ENCODE measurements at regions not wholly inside any gene's neighbourhood (a gene's known extent, or its start where the extent isn't known, plus 50 kb on each side); places are given as distances from the start of the nearest gene placed in this dataset.

DNA sequence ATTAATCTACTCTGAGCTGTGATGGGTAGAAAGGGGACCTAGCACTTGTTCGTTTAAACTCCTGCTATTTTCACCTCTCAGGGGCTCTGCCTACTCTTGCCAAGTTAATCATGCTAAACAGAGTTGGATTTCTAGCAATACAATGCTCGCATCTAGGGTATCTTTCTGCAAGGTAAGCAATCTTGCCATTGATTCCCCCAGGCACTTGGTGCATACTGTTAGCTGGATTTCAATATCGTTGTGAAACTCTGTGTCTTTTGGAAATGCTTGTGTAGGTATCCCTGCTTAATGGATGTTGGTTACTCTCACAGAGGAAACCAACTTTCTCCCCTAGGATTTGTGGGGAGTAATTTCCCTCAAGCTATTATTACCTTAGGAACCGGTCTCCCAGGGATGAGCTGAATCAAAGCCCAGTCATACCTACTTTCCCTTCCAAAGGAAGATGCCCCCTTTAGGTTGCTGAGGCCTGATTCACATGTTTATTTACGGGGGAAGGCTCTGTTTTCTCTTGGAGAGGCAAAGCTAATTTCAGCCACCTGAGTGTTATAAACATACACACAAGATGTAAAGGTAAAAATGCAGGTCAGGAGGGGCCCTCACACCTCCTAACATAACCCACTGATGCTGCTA is 366.8 kb downstream of the FBXW7 start:
- Histone ChIP-seq H3K27me3 (ENCODE audit: insufficient read depth, poor library complexity, severe bottlenecking) (no peaks in the 10 kb centered on the region), H3K9me3 (ENCODE audit: severe bottlenecking) (no peaks in the 10 kb centered on the region), H3K36me3 (ENCODE audit: low read depth) (no peaks in the 10 kb centered on the region), H3K4me1 (ENCODE audit: insufficient read depth, poor library complexity, severe bottlenecking) (peaks cover 3% of the 10 kb centered on the region), H3K4me3 (ENCODE audit: severe bottlenecking) (no peak overlapping the region), H3K27ac (ENCODE audit: poor library complexity, severe bottlenecking) (no peak overlapping the region)
- DNase-seq (ENCODE audit: low spot score) = no peak
- no peak for ATAC-seq (ENCODE audit: low read depth)
- TF ChIP-seq, protein P1, sequence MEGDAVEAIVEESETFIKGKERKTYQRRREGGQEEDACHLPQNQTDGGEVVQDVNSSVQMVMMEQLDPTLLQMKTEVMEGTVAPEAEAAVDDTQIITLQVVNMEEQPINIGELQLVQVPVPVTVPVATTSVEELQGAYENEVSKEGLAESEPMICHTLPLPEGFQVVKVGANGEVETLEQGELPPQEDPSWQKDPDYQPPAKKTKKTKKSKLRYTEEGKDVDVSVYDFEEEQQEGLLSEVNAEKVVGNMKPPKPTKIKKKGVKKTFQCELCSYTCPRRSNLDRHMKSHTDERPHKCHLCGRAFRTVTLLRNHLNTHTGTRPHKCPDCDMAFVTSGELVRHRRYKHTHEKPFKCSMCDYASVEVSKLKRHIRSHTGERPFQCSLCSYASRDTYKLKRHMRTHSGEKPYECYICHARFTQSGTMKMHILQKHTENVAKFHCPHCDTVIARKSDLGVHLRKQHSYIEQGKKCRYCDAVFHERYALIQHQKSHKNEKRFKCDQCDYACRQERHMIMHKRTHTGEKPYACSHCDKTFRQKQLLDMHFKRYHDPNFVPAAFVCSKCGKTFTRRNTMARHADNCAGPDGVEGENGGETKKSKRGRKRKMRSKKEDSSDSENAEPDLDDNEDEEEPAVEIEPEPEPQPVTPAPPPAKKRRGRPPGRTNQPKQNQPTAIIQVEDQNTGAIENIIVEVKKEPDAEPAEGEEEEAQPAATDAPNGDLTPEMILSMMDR (IDR thresholded peaks at IDR 0.05; ENCODE audit: poor library complexity, severe bottlenecking) = no peak

DNA sequence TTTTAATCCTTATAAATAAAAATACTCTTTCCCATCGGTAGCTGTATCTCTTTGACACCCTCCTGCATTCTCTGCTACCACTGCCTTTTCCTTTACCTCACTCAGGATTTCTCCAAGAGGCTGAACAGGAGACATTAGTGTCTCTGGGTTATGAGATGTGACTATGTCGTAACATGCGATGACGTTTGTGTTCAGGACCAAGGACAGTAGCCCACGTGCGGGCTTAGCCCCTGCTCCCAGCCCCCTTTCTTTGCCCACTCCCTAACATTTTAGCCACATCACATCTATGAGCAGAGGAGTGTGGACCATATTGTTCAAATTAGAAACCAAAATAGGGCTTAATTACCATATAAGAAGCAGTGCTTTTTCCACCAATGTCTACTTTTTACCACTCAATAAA is 369.3 kb downstream of the FBXW7 start:
- H3K4me3 ChIP-seq (ENCODE audit: severe bottlenecking) = no peak overlapping the region
- no peak for DNase-seq (ENCODE audit: low spot score)
- H3K36me3 ChIP-seq (ENCODE audit: low read depth) = no peaks in the 10 kb centered on the region
- H3K27me3 ChIP-seq (ENCODE audit: insufficient read depth, poor library complexity, severe bottlenecking) = no peaks in the 10 kb centered on the region
- no peaks in the 10 kb centered on the region for H3K9me3 ChIP-seq (ENCODE audit: severe bottlenecking)
- no peak overlapping the region for H3K27ac ChIP-seq (ENCODE audit: poor library complexity, severe bottlenecking)
- peaks cover 3% of the 10 kb centered on the region for H3K4me1 ChIP-seq (ENCODE audit: insufficient read depth, poor library complexity, severe bottlenecking)
- TF ChIP-seq, protein P1 (IDR thresholded peaks at IDR 0.05; ENCODE audit: poor library complexity, severe bottlenecking) = no peak
- no peak for ATAC-seq (ENCODE audit: low read depth)

DNA sequence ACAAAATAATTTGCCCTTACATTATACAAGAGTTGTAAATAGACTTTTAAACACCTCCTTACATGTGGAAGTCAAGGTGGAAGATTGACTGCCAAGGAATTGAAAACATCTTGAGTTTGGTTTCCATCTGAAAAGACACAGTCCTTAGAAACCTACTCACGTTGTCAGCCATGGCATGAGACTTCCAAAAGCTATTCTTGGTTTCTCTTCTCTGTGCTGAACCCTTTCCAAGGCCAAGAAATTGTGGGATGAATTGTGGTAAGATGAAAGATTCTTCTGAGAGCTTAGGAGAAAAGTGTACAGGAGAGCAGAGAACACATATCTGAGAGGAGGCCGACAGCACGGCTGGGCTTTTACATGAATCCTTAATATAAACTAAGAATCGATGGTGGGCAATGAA is 370.0 kb downstream of the FBXW7 start:
- H3K4me3 ChIP-seq (ENCODE audit: severe bottlenecking) = no peak overlapping the region
- no peak for DNase-seq (ENCODE audit: low spot score)
- TF ChIP-seq, protein P1 (IDR thresholded peaks at IDR 0.05; ENCODE audit: poor library complexity, severe bottlenecking) = no peak
- H3K4me1 ChIP-seq (ENCODE audit: insufficient read depth, poor library complexity, severe bottlenecking) = peaks cover 3% of the 10 kb centered on the region
- H3K27me3 ChIP-seq (ENCODE audit: insufficient read depth, poor library complexity, severe bottlenecking) = no peaks in the 10 kb centered on the region
- no peak for ATAC-seq (ENCODE audit: low read depth)
- no peaks in the 10 kb centered on the region for H3K9me3 ChIP-seq (ENCODE audit: severe bottlenecking)
- H3K36me3 ChIP-seq (ENCODE audit: low read depth) = no peaks in the 10 kb centered on the region
- H3K27ac ChIP-seq (ENCODE audit: poor library complexity, severe bottlenecking) = no peak overlapping the region

DNA sequence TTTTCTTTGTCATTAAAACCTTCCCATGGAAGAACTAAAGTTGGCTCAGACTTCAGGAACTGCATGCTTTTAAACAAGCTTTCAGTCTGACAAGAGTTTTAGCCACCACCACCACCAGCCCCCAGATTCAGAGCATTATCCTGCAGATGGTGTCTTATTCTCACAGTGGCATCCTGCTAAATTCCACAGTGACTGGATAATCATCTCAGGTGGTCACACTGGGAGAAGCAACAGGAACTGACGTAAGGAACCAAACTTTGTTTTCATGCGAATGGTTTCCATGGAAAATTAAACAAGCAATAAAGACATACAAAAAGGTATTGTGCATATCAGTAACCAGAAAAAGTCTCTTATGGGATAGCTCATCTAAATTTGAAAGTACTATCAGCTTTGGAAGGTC is 370.7 kb downstream of the FBXW7 start:
- TF ChIP-seq, protein P1 (IDR thresholded peaks at IDR 0.05; ENCODE audit: poor library complexity, severe bottlenecking) = no peak
- DNase-seq (ENCODE audit: low spot score) (no peak), ATAC-seq (ENCODE audit: low read depth) (peak; percentile 51; the same call in 1 of the 3 replicates)
- no peaks in the 10 kb centered on the region for H3K27me3 ChIP-seq (ENCODE audit: insufficient read depth, poor library complexity, severe bottlenecking)
- no peaks in the 10 kb centered on the region for H3K9me3 ChIP-seq (ENCODE audit: severe bottlenecking)
- H3K27ac ChIP-seq (ENCODE audit: poor library complexity, severe bottlenecking) = no peak overlapping the region
- no peak overlapping the region for H3K4me3 ChIP-seq (ENCODE audit: severe bottlenecking)
- H3K4me1 ChIP-seq (ENCODE audit: insufficient read depth, poor library complexity, severe bottlenecking) = peaks cover 3% of the 10 kb centered on the region
- no peaks in the 10 kb centered on the region for H3K36me3 ChIP-seq (ENCODE audit: low read depth)

DNA sequence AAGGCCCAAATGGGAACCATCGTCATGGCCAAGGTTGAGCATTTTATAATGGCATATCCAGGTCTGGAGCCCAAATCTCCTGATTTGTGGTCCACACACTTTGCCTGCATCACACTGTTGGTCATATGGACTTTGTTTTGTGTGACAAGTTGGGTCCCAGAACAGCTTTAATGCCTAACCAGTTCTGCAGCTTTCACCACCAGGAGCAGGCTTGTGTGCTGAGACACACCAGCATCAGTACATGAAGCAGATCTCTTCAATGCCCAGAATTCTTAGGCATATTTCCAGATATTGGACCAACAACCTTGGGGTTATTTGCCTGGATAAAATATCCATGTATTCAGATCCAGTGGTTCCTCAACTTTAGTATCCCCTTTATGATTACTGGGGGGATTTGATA is 371.3 kb downstream of the FBXW7 start:
- no peaks in the 10 kb centered on the region for H3K36me3 ChIP-seq (ENCODE audit: low read depth)
- no peaks in the 10 kb centered on the region for H3K27me3 ChIP-seq (ENCODE audit: insufficient read depth, poor library complexity, severe bottlenecking)
- TF ChIP-seq, protein P1 (IDR thresholded peaks at IDR 0.05; ENCODE audit: poor library complexity, severe bottlenecking) = no peak
- ATAC-seq (ENCODE audit: low read depth) (no peak), DNase-seq (ENCODE audit: low spot score) (no peak)
- no peak overlapping the region for H3K27ac ChIP-seq (ENCODE audit: poor library complexity, severe bottlenecking)
- no peak overlapping the region for H3K4me3 ChIP-seq (ENCODE audit: severe bottlenecking)
- peaks cover 3% of the 10 kb centered on the region for H3K4me1 ChIP-seq (ENCODE audit: insufficient read depth, poor library complexity, severe bottlenecking)
- no peaks in the 10 kb centered on the region for H3K9me3 ChIP-seq (ENCODE audit: severe bottlenecking)
